H1 (cell line): ENCODE measurements at regions not wholly inside any gene's neighbourhood (a gene's known extent, or its start where the extent isn't known, plus 50 kb on each side); places are given as distances from the start of the nearest gene placed in this dataset.

Experiments used
- CTCF ChIA-PET: fragments of 300-600 bp; sonication (Branson Sonifier 250); formaldehyde crosslinking; loops from one replicate; lab custom pipeline; 2021; ENCODE audit not compliant: partially characterized antibody; lab: Charles Lee
- POLR2A ChIA-PET: fragments of 300-600 bp; sonication (Branson Sonifier 250); formaldehyde crosslinking; loops from one replicate; lab custom pipeline; 2021; ENCODE audit warnings: inconsistent platforms; ENCODE audit not compliant: partially characterized antibody; lab: Charles Lee
- DNase-seq, 2 experiments: peaks; one replicate each; pipeline versions ENCODE4 v3.0.0 to v3.0.0-alpha.2; 2010 to 2022; ENCODE audit warnings: low spot score in 2 of 2, low read depth in 1 of 2, mixed read lengths in 1 of 2
- FAIRE-seq: peaks from 2 replicates; lab custom pipeline; 2011; peaks lifted over from hg19 to GRCh38; lab: Jason Lieb, UNC
- H2AFZ ChIP-seq: 2 replicates; pipeline ENCODE4 v1.8.1; 2012; ENCODE audit warnings: low read length, inconsistent platforms
- H2AK5ac ChIP-seq: 2 replicates; pipeline ENCODE4 v1.6.1; 2013; ENCODE audit warnings: low read depth, low read length
- H2BK120ac ChIP-seq: replicated peaks from 2 replicates; pipeline ENCODE3; 2013; ENCODE audit warnings: low read depth, low read length, inconsistent platforms
- H2BK12ac ChIP-seq: 2 replicates; pipeline ENCODE4 v1.6.1; 2013; ENCODE audit warnings: low read depth, low read length
- H2BK15ac ChIP-seq: 2 replicates; pipeline ENCODE4 v1.6.1; 2013; ENCODE audit warnings: low read length
- H2BK20ac ChIP-seq: 2 replicates; pipeline ENCODE4 v1.6.1; 2013; ENCODE audit warnings: low read length
- H2BK5ac ChIP-seq: 2 replicates; pipeline ENCODE4 v1.6.1; 2013; ENCODE audit warnings: low read depth, low read length
- H3K14ac ChIP-seq: 2 replicates; pipeline ENCODE4 v1.6.1; 2013; ENCODE audit warnings: inconsistent platforms; ENCODE audit not compliant: insufficient read length
- H3K18ac ChIP-seq: 2 replicates; pipeline ENCODE4 v1.6.1; 2013; ENCODE audit warnings: low read length; ENCODE audit errors: extremely low read depth
- H3K23ac ChIP-seq: 2 replicates; pipeline ENCODE4 v1.6.1; 2013; ENCODE audit warnings: inconsistent platforms; ENCODE audit not compliant: insufficient read length
- H3K23me2 ChIP-seq: 2 replicates; pipeline ENCODE4 v1.6.1; 2013; ENCODE audit warnings: low read depth, low read length
- H3K27ac ChIP-seq: 2 replicates; pipeline ENCODE4 v1.6.1; 2011; ENCODE audit warnings: low read depth, low read length, inconsistent platforms
- H3K27me3 ChIP-seq, 4 experiments: replicated peaks in 1 of 4; 1 replicate in 1 of 4; 2 replicates in 3 of 4; pipeline versions ENCODE4 v1.6.1 to v1.8.1; 2011 to 2013; ENCODE audit warnings: low read length in 3 of 4, mild to moderate bottlenecking in 3 of 4, inconsistent platforms in 2 of 4, mixed read lengths in 2 of 4, moderate library complexity in 1 of 4; ENCODE audit not compliant: control insufficient read depth in 3 of 4, insufficient read depth in 3 of 4; ENCODE audit errors: extremely low read depth in 1 of 4
- H3K36me3 ChIP-seq, 4 experiments: 2 replicates each; pipeline versions ENCODE4 v1.6.1 to v1.8.1; 2011 to 2013; ENCODE audit warnings: mild to moderate bottlenecking in 4 of 4, low read length in 3 of 4, moderate library complexity in 2 of 4, control low read depth in 1 of 4, inconsistent platforms in 1 of 4; ENCODE audit not compliant: insufficient read depth in 4 of 4, control insufficient read depth in 2 of 4
- H3K4ac ChIP-seq: replicated peaks from 2 replicates; pipeline ENCODE3; 2013; ENCODE audit warnings: low read length, low read depth, mixed read lengths, inconsistent platforms; ENCODE audit not compliant: insufficient read length
- H3K4me1 ChIP-seq, 4 experiments: replicated peaks in 1 of 4; 1 replicate in 1 of 4; 2 replicates in 3 of 4; pipeline versions ENCODE4 v1.6.1 to v1.8.1; 2011 to 2013; ENCODE audit warnings: low read length in 3 of 4, inconsistent platforms in 2 of 4, mixed read lengths in 1 of 4; ENCODE audit not compliant: insufficient read depth in 4 of 4, control insufficient read depth in 3 of 4
- H3K4me2 ChIP-seq, 2 experiments: 2 replicates each; pipeline versions ENCODE4 v1.6.1 to v1.8.1; 2011 to 2013; ENCODE audit warnings: low read depth in 2 of 2, low read length in 2 of 2, control low read depth in 1 of 2, inconsistent platforms in 1 of 2, mild to moderate bottlenecking in 1 of 2; ENCODE audit not compliant: insufficient read depth in 1 of 2
- H3K4me3 ChIP-seq, 4 experiments: fragments of 200-600, 300-600 bp in 1 of 4; sonication (generic), shearing (Covaris generic), sonication (Bioruptor Twin) in 1 of 4; 2 replicates each; pipeline versions ENCODE4 v1.5.1 to v1.8.1; 2011 to 2016; ENCODE audit warnings: low read length in 4 of 4, low read depth in 3 of 4, control low read depth in 2 of 4, inconsistent platforms in 2 of 4, mild to moderate bottlenecking in 2 of 4, mixed read lengths in 1 of 4, moderate library complexity in 1 of 4; ENCODE audit not compliant: insufficient read depth in 2 of 4; ENCODE audit errors: extremely low read depth in 1 of 4
- H3K56ac ChIP-seq: replicated peaks from 2 replicates; pipeline ENCODE3; 2013; ENCODE audit warnings: low read depth, mild to moderate bottlenecking, mixed read lengths, low read length, inconsistent platforms; ENCODE audit not compliant: insufficient read length
- H3K79me1 ChIP-seq: 2 replicates; pipeline ENCODE4 v1.6.1; 2013; ENCODE audit warnings: low read depth, low read length, control low read depth
- H3K79me2 ChIP-seq, 2 experiments: 2 replicates each; pipeline versions ENCODE4 v1.6.1 to v1.8.1; 2012 to 2013; ENCODE audit warnings: low read length in 2 of 2, mild to moderate bottlenecking in 2 of 2, inconsistent platforms in 1 of 2; ENCODE audit not compliant: insufficient read depth in 2 of 2, control insufficient read depth in 1 of 2
- H3K9ac ChIP-seq, 4 experiments: replicated peaks in 1 of 4; 1 replicate in 1 of 4; 2 replicates in 3 of 4; pipeline versions ENCODE4 v1.6.1 to v1.8.1; 2011 to 2013; ENCODE audit warnings: low read depth in 3 of 4, low read length in 3 of 4, control low read depth in 2 of 4, mild to moderate bottlenecking in 2 of 4, moderate library complexity in 2 of 4, inconsistent platforms in 1 of 4; ENCODE audit errors: extremely low read depth in 1 of 4
- H3K9me3 ChIP-seq, 2 experiments: 2 replicates each; pipeline versions ENCODE4 v1.6.1 to v1.8.1; 2012 to 2013; ENCODE audit warnings: mild to moderate bottlenecking in 2 of 2, moderate library complexity in 2 of 2, control low read depth in 1 of 2, inconsistent platforms in 1 of 2, low read depth in 1 of 2, low read length in 1 of 2, mixed read lengths in 1 of 2; ENCODE audit not compliant: insufficient read depth in 2 of 2
- H4K20me1 ChIP-seq, 2 experiments: replicated peaks in 1 of 2; 2 replicates each; pipeline versions ENCODE3 to v1.8.1; 2011 to 2013; ENCODE audit warnings: inconsistent platforms in 2 of 2, low read length in 2 of 2, mild to moderate bottlenecking in 1 of 2; ENCODE audit not compliant: insufficient read depth in 2 of 2, control insufficient read depth in 1 of 2
- H4K5ac ChIP-seq: 2 replicates; pipeline ENCODE4 v1.6.1; 2013; ENCODE audit warnings: low read length, low read depth, mixed read lengths, inconsistent platforms; ENCODE audit not compliant: insufficient read length
- H4K8ac ChIP-seq: 2 replicates; pipeline ENCODE4 v1.8.0; 2013; ENCODE audit warnings: mild to moderate bottlenecking, moderate library complexity, low read length, inconsistent platforms; ENCODE audit not compliant: insufficient read depth; ENCODE audit errors: extremely low read depth
- H4K91ac ChIP-seq: replicated peaks from 2 replicates; pipeline ENCODE3; 2013; ENCODE audit warnings: low read length, mixed read lengths, inconsistent platforms; ENCODE audit not compliant: insufficient read length
- CBX8 ChIP-seq: fragments of 300-800, 300-1000 bp; sonication (generic); IDR thresholded peaks from 2 replicates; pipeline ENCODE4 v1.7.1; 2016; ENCODE audit warnings: low read depth, low read length, borderline replicate concordance
- CREB1 ChIP-seq: IDR thresholded peaks from 2 replicates; pipeline ENCODE4 v1.6.1; 2012; ENCODE audit warnings: inconsistent platforms
- EP300 ChIP-seq, 2 experiments: IDR thresholded peaks; 1 replicate in 1 of 2; 2 replicates in 1 of 2; pipeline ENCODE4 v1.6.1; 2011 to 2012; ENCODE audit warnings: low read depth in 2 of 2, low read length in 2 of 2, mild to moderate bottlenecking in 2 of 2, borderline replicate concordance in 1 of 2, inconsistent platforms in 1 of 2, moderate library complexity in 1 of 2
- EZH2 ChIP-seq: fragments of 200-600 bp; sonication (generic); IDR thresholded peaks from 2 replicates; pipeline ENCODE4 v1.7.1; 2012; ENCODE audit warnings: low read depth, mild to moderate bottlenecking, moderate library complexity, low read length, inconsistent platforms; ENCODE audit not compliant: severe bottlenecking
- FOSL1 ChIP-seq: IDR thresholded peaks from 2 replicates; pipeline ENCODE4 v1.6.1; 2011; ENCODE audit warnings: mild to moderate bottlenecking, low read depth, low read length, moderate library complexity; ENCODE audit not compliant: insufficient read depth
- GTF2F1 ChIP-seq: IDR thresholded peaks from 2 replicates; pipeline ENCODE4 v1.6.1; 2012; ENCODE audit warnings: low read depth, low read length, improper control_type of control experiment, borderline replicate concordance
- JUN ChIP-seq: IDR thresholded peaks from 2 replicates; pipeline ENCODE4 v1.6.1; 2011; ENCODE audit warnings: low read depth, mild to moderate bottlenecking, improper control_type of control experiment, low read length
- RXRA ChIP-seq: IDR thresholded peaks from 2 replicates; pipeline ENCODE4 v1.6.1; 2011; ENCODE audit warnings: low read depth, mild to moderate bottlenecking, low read length, moderate library complexity; ENCODE audit not compliant: insufficient read depth
- SIX5 ChIP-seq: IDR thresholded peaks from 2 replicates; pipeline ENCODE4 v1.6.1; 2011; ENCODE audit warnings: mild to moderate bottlenecking, low read depth, low read length
- SRF ChIP-seq: IDR thresholded peaks from 2 replicates; pipeline ENCODE4 v1.6.1; 2011; ENCODE audit warnings: mild to moderate bottlenecking, low read depth, low read length, moderate library complexity
- TAF1 ChIP-seq: IDR thresholded peaks from 2 replicates; pipeline ENCODE4 v1.6.1; 2011; ENCODE audit warnings: mild to moderate bottlenecking, low read depth, low read length
- TCF12 ChIP-seq: IDR thresholded peaks from 2 replicates; pipeline ENCODE4 v1.6.1; 2011; ENCODE audit warnings: low read depth, mild to moderate bottlenecking, low read length
- WGBS, 2 experiments: shearing (Covaris generic) in 1 of 2; methylation state at CpG; one replicate each; pipeline versions ENCODE4 v1.1.6 to v1.1.7; 2013 to 2015; ENCODE audit warnings: low lambda C conversion rate in 2 of 2, mixed read lengths in 2 of 2, inconsistent platforms in 1 of 2, low coverage in 1 of 2, missing lambda C conversion rate in 1 of 2; ENCODE audit not compliant: insufficient replicate concordance in 2 of 2, insufficient coverage in 1 of 2, insufficient read length in 1 of 2; ENCODE audit errors: extremely low coverage in 1 of 2, missing lambda C conversion rate in 1 of 2; 5-methylcytosine and 5-hydroxymethylcytosine counted together
- TF ChIP-seq, protein P1 (sequence below), 3 experiments: IDR thresholded peaks; 1 replicate in 2 of 3; 2 replicates in 1 of 3; pipeline versions ENCODE4 v1.5.1 to v1.6.1; 2011; ENCODE audit warnings: low read length in 3 of 3, mild to moderate bottlenecking in 3 of 3, inconsistent platforms in 2 of 3, low read depth in 1 of 3, moderate library complexity in 1 of 3; ENCODE audit not compliant: insufficient read depth in 1 of 3; ENCODE audit errors: control extremely low read depth in 1 of 3

DNA sequence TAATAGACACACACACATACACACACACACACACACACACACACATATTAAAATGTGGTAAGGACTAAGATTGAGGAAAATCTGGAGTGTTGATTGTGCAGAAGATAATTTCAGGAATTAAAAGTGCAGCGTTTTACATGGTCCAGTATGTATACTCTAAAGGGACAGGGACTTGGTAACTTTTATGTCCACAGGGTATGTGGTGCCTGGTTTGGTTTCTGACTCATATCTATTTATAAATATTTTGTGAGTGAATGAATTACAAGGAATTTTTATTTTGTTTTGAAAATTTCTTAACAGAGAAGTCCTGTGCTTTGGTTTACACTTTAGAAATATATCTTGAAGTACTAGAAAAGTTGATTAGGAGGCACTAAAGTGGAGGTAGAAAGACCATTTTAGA lies 287.7 kb upstream of the NXPH2 start:
- Histone ChIP-seq H3K79me2 (no peaks in the 10 kb centered on the region), H3K4me1 (no peaks in the 10 kb centered on the region), H3K23me2 (no peaks in the 10 kb centered on the region), H3K14ac (no peak overlapping the region), H3K18ac (no peak overlapping the region), H3K9me3 (no peaks in the 10 kb centered on the region), H3K79me1 (no peaks in the 10 kb centered on the region), H4K91ac (no peak overlapping the region), H3K27me3 (no peaks in the 10 kb centered on the region), H3K56ac (no peak overlapping the region), H2AFZ (no peak overlapping the region), H3K9ac (no peak overlapping the region), H3K4me2 (no peak overlapping the region), H2BK20ac (no peak overlapping the region), H2BK5ac (no peak overlapping the region), H2BK15ac (no peak overlapping the region), H4K8ac (no peak overlapping the region), H3K36me3 (no peaks in the 10 kb centered on the region), H4K5ac (no peak overlapping the region), H3K27ac (no peak overlapping the region), H2BK12ac (no peak overlapping the region), H2AK5ac (no peak overlapping the region), H3K4me3 (no peak overlapping the region), H3K23ac (no peak overlapping the region), H3K4ac (no peak overlapping the region), H2BK120ac (no peak overlapping the region), H4K20me1 (no peaks in the 10 kb centered on the region)
- POLR2A ChIA-PET: no interaction called here
- CTCF ChIA-PET: no interaction called here
- FAIRE-seq (no peak), DNase-seq (no peak)
- WGBS, 2 experiments: 95% methylated on average over 1 of the region's 1 CpG; no CpG with 5 or more reads in 1 of the 2 experiments
- TF ChIP-seq JUN (no peak), GTF2F1 (no peak), SIX5 (no peak), SRF (no peak), EZH2 (no peak), FOSL1 (no peak), EP300 (IDR thresholded peaks at IDR 0.05; ENCODE audit: borderline replicate concordance in 1 of 2, low read depth in 2 of 2, low read length in 2 of 2) (no peak), TCF12 (no peak), CREB1 (no peak), CBX8 (no peak), TAF1 (no peak), RXRA (no peak)
- TF ChIP-seq, protein P1, sequence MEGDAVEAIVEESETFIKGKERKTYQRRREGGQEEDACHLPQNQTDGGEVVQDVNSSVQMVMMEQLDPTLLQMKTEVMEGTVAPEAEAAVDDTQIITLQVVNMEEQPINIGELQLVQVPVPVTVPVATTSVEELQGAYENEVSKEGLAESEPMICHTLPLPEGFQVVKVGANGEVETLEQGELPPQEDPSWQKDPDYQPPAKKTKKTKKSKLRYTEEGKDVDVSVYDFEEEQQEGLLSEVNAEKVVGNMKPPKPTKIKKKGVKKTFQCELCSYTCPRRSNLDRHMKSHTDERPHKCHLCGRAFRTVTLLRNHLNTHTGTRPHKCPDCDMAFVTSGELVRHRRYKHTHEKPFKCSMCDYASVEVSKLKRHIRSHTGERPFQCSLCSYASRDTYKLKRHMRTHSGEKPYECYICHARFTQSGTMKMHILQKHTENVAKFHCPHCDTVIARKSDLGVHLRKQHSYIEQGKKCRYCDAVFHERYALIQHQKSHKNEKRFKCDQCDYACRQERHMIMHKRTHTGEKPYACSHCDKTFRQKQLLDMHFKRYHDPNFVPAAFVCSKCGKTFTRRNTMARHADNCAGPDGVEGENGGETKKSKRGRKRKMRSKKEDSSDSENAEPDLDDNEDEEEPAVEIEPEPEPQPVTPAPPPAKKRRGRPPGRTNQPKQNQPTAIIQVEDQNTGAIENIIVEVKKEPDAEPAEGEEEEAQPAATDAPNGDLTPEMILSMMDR (IDR thresholded peaks at IDR 0.05; ENCODE audit: control extremely low read depth in 1 of 3, insufficient read depth in 1 of 3, low read depth in 1 of 3, low read length in 3 of 3): no peak
